Chondrocyte (in vitro differentiated cells): ENCODE measurements at regions not wholly inside any gene's neighbourhood (a gene's known extent, or its start where the extent isn't known, plus 50 kb on each side); places are given as distances from the start of the nearest gene placed in this dataset.
"Not testable (repeated sequence)": the region's sequence is repeated elsewhere in the genome, so short reads cannot be mapped to it uniquely, and the experiment has no call there.

Experiments
- DNase-seq: peaks from one replicate; pipeline ENCODE4 v3.0.0; 2021; ENCODE audit warnings: mixed read lengths, low spot score
- H3K27ac Mint-ChIP-seq: one replicate; pipeline ENCODE4 v1.8.0; 2021; ENCODE audit warnings: mild to moderate bottlenecking, moderate library complexity, mixed read lengths; ENCODE audit not compliant: unreplicated experiment
- H3K27me3 Mint-ChIP-seq: 2 replicates; pipeline ENCODE4 v1.8.0; 2021; ENCODE audit warnings: low read depth, mixed read lengths
- H3K36me3 Mint-ChIP-seq: 2 replicates; pipeline ENCODE4 v1.8.0; 2021; ENCODE audit warnings: low read depth, mixed read lengths
- H3K4me1 Mint-ChIP-seq: 2 replicates; pipeline ENCODE4 v1.8.0; 2021; ENCODE audit warnings: low read depth, mild to moderate bottlenecking, mixed read lengths
- H3K4me3 Mint-ChIP-seq: one replicate; pipeline ENCODE4 v1.8.0; 2021; ENCODE audit warnings: mild to moderate bottlenecking, moderate library complexity, mixed read lengths; ENCODE audit not compliant: unreplicated experiment
- H3K9me3 Mint-ChIP-seq: 2 replicates; pipeline ENCODE4 v1.8.0; 2021; ENCODE audit warnings: low read depth, mixed read lengths

DNA sequence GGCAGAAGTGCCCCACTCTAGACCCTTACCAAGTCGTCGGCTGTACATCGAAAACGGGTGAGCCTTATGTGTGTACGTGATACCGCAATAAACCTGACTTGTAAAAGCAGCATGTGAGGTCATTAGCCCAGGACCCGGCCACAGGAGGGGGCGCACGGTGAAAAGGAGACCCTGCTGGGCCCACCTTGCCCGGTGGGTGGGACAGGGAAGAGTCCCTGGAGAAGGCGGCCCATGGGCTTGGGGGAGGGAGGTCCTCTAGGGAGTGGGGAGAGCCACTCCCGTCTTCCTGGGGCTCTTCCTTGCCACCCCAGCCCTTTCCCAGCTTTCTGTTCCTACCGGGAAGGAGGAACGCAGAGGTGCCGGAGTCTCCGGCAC, 188.8 kb downstream of the NPIPB11 start:
- peaks cover 55% of the 10 kb centered on the region for H3K4me1 Mint-ChIP-seq
- H3K9me3 Mint-ChIP-seq, H3K36me3 Mint-ChIP-seq, H3K27me3 Mint-ChIP-seq, DNase-seq, H3K27ac Mint-ChIP-seq, H3K4me3 Mint-ChIP-seq: not testable (repeated sequence)

DNA sequence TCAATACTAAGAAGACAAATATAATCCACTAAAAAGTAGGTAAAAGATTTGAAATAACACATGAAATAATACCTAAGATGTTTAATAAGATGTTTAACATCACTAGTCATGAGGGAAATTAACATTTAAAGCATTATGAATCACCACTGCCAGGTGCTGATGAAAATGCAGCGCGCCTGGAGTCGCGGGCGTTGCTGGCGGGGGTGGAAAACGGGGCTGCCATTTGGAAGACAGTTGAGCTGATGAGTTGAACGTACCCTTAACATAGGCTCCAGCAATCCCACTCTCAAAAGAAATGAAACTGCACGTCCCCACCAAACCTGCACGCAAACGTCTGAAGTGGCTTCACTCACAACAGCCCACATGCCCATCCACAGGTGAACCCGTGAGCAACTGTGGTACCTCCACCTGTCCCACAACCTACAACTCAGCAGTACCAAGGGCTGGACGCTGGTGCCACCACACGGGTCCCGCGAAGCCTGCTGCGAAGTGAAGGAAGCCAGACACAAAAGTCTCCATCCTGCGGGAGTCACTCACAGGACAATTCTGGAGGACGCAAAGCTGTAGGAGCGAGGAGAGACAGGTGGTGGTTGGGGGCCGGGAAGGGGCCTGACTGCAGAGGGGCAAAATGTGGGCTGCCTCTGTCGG, 189.3 kb downstream of the NPIPB11 start:
- H3K9me3 Mint-ChIP-seq, H3K4me3 Mint-ChIP-seq, H3K36me3 Mint-ChIP-seq, DNase-seq, H3K27ac Mint-ChIP-seq, H3K27me3 Mint-ChIP-seq: not testable (repeated sequence)
- H3K4me1 Mint-ChIP-seq = peaks cover 52% of the 10 kb centered on the region

DNA sequence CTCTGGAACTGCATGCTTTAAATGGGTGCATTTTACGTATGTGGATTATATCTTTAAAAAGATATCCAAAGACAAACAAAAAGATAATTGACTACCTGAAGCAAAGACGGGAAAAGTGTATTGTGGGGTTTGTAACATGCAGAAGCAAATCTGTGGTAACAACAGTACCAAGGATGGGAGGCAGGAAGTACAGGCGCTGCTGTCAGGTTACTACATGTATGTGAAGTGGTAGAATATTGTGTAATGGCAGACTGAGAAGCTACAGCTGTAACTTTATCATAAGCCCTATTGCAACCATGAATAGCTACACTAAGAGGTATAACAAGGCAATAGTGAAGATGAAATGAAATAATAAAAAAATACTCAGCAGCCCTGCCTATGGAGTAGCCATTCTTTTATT, 192.7 kb downstream of the NPIPB11 start:
- peaks cover 18% of the 10 kb centered on the region for H3K9me3 Mint-ChIP-seq
- not testable (repeated sequence) for H3K36me3 Mint-ChIP-seq, H3K27me3 Mint-ChIP-seq, DNase-seq, H3K4me3 Mint-ChIP-seq, H3K27ac Mint-ChIP-seq
- peaks cover 20% of the 10 kb centered on the region for H3K4me1 Mint-ChIP-seq

GRCh38 chr16:29213251-29213650, 193.3 kb downstream of the NPIPB11 start:
- not testable (repeated sequence) for H3K4me3 Mint-ChIP-seq, H3K27me3 Mint-ChIP-seq, H3K36me3 Mint-ChIP-seq, DNase-seq, H3K27ac Mint-ChIP-seq
- peaks cover 20% of the 10 kb centered on the region for H3K4me1 Mint-ChIP-seq
- peaks cover 19% of the 10 kb centered on the region for H3K9me3 Mint-ChIP-seq

- not testable (repeated sequence) for H3K4me3 Mint-ChIP-seq, H3K27me3 Mint-ChIP-seq, H3K36me3 Mint-ChIP-seq, H3K27ac Mint-ChIP-seq, DNase-seq
- H3K9me3 Mint-ChIP-seq = peaks cover 19% of the 10 kb centered on the region
- peaks cover 17% of the 10 kb centered on the region for H3K4me1 Mint-ChIP-seq
Observed at GRCh38 chr16:29212084-29213027, 194.2 kb downstream of the NPIPB11 start.

GRCh38 chr16:29211456-29211855, 195.1 kb downstream of the NPIPB11 start:
- H3K4me1 Mint-ChIP-seq, H3K4me3 Mint-ChIP-seq, H3K27ac Mint-ChIP-seq, DNase-seq, H3K36me3 Mint-ChIP-seq, H3K27me3 Mint-ChIP-seq: not testable (repeated sequence)
- peaks cover 27% of the 10 kb centered on the region for H3K9me3 Mint-ChIP-seq

DNA sequence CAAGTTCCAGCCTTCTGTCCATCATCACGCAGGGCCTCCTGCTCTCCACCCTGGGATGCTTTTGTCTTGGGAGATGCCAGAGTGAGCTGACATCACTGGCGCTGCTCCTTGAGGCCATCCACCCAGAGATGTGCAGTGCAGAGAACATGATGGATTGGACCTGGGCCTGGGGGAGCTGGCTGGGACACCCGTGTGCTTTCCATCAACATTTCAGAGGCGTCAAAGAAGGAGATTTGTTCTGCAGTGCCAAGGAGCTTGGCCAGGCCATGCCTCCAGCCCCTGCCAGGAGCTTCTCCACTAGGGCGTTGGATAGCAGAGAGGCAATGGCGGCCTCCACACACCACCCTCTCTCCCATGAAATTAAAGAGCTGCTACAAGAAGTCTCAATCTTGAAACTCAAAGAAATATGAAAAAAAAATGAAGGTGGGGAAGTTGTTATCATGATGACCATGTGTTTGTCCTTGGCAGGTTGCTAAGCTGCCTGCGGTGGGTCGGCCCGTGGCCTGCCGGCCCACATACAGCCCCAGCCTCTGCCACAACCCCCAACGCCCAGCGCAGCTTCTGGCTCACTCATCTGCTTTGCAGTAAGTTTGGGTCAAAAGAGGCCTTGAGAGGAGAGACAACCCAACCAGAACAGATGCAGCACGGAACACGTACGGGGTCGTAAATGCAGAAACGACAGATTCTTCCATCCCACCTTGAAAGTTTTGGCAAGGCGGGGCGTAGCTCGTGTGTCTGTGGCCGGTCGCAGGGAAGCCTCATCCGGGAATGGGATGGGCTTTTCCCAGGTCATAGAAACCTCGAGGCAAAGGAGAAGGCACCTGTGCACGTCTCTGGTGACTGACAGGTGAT, 196.0 kb downstream of the NPIPB11 start:
- not testable (repeated sequence) for H3K4me1 Mint-ChIP-seq, H3K36me3 Mint-ChIP-seq, H3K4me3 Mint-ChIP-seq, DNase-seq, H3K27ac Mint-ChIP-seq, H3K27me3 Mint-ChIP-seq
- peaks cover 31% of the 10 kb centered on the region for H3K9me3 Mint-ChIP-seq

- not testable (repeated sequence) for H3K4me3 Mint-ChIP-seq, H3K36me3 Mint-ChIP-seq, H3K27me3 Mint-ChIP-seq, H3K27ac Mint-ChIP-seq, DNase-seq
- Mint-ChIP-seq H3K4me1 (peaks cover 16% of the 10 kb centered on the region), H3K9me3 (peaks cover 28% of the 10 kb centered on the region)
Observed at GRCh38 chr16:29206120-29206519, 200.4 kb downstream of the NPIPB11 start.

DNA sequence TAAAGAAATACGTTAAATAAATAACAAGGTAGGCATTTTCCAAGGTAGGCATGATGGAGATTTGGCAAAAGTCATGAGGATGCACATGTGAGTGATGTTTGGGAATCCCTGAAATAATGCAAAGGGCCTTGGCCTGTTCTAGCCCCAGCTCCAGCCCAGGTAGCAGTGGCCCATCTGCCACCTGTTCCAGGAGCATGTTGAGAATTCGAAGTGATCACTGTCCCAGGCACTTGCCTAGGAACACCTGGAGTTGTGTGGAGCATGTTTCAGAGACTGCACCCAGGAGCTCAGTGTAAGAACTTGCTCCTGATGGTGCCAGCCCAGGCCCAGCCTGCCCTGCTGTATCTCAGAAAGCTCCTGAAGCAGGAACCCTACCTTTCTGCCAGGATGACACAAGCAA, 201.4 kb downstream of the NPIPB11 start:
- not testable (repeated sequence) for DNase-seq, H3K36me3 Mint-ChIP-seq, H3K27ac Mint-ChIP-seq, H3K27me3 Mint-ChIP-seq, H3K4me3 Mint-ChIP-seq
- Mint-ChIP-seq H3K4me1 (peaks cover 25% of the 10 kb centered on the region), H3K9me3 (peaks cover 28% of the 10 kb centered on the region)
